GM21737 (cell line): ENCODE measurements at regions not wholly inside any gene's neighbourhood (a gene's known extent, or its start where the extent isn't known, plus 50 kb on each side); places are given as distances from the start of the nearest gene placed in this dataset.
"Not testable (repeated sequence)": the region's sequence is repeated elsewhere in the genome, so short reads cannot be mapped to it uniquely, and the experiment has no call there.

Experiments
- ATAC-seq: cut with Tn5 transposase; IDR thresholded peaks from one replicate; pipeline ENCODE4 v1.9.1; 2021; ENCODE audit warnings: mild to moderate bottlenecking, moderate library complexity; ENCODE audit not compliant: unreplicated experiment

GRCh38 chr6:170067181-170067641 lies 223.7 kb downstream of the DLL1 start:
- ATAC-seq: no peak

GRCh38 chr6:170066679-170067078 lies 224.2 kb downstream of the DLL1 start:
- ATAC-seq: no peak

- no peak for ATAC-seq
Observed at GRCh38 chr6:170063851-170064602, 226.9 kb downstream of the DLL1 start.

GRCh38 chr6:170063431-170063830 lies 227.4 kb downstream of the DLL1 start:
- ATAC-seq: no peak

DNA sequence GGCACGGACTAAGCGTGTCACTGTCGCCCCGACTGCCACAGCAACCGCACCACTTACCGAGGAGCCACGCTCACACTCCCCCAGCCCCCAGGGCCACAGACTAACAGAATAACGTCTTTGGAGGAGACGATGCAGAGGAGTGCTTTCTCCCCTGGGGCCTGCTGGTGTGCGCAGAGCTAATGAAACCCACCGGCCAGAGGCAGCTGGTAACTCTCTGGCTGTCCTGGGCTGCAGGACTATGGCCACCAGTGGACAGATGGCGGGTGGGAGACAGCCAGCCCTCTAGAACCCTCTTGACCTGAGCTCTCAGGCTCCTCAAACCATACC lies 228.0 kb downstream of the DLL1 start:
- no peak for ATAC-seq

GRCh38 chr6:170062209-170062914 lies 228.5 kb downstream of the DLL1 start:
- ATAC-seq: no peak

DNA sequence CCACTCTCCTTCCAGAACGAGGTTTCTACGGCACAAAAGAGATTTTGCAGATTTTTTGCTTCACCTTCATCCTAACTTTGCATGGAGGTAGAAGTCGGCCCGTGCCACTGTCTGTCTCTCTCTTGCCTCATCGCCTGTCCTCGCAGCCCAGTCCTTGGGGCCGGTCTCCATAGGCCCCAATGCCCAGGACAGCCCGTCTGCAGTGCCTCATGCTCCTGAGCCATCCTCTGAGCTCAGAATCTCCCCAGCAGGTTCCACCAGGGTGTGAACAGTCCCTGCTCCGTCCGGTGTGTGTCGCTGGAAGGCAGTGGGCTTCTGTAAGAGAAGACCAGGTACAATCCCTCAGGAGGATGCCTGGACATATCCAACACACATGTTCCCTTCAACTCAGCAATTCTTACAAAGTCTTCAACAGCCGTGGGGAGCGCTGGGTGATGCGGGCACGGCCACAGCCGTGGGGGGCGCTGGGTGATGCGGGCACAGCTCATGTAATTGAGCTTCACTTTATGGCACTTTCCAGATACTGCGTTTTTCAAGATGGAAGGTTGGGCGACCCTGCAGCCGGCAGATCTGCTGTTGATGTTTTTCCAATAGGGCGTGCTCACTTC lies 231.9 kb downstream of the DLL1 start:
- no peak for ATAC-seq

DNA sequence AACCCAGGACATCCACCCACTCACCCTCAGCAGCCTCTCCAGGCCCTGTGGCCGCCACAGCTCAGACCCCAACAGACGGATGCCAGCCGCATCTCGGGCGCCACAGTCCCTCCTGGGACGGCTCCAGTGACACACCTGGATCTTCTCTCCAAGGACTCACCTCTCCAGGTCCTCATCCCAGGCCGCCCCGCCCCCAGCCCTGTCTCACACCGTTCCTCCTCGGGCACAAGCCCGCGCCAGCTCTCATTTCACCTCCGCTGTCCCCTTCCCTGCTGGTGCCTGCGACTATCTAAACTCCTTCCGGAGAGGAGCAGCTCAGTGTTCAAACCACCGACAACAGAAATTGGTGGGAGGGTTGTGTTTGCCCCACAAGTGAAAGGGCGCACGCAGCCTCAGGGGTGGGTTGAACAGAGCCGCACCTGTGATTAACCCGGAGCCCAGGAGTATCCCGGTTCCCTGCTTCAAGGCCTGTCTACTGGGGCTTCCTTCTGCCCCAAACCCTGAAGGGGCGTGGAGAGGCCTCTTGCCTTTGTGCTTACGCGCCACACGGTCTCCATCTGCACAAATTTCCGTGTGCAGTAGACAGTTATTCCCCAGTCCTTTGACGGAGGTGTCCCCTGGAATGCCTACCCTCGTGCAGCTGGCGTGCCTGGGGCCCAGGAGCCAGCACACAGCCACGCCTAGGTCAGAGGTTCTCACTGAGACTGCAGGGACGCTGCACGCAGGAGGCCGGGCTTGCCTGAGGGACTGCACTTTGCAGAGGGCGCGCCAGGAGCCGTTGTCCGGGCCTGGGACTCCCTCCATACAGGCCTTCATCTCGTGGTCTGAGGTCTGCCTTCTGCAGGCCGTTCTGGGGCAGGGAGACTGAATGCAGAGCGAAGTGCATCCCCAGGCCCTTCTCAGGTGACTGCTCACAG lies 232.7 kb downstream of the DLL1 start:
- ATAC-seq: no peak

GRCh38 chr6:170057034-170057734 lies 233.7 kb downstream of the DLL1 start:
- ATAC-seq: no peak

DNA sequence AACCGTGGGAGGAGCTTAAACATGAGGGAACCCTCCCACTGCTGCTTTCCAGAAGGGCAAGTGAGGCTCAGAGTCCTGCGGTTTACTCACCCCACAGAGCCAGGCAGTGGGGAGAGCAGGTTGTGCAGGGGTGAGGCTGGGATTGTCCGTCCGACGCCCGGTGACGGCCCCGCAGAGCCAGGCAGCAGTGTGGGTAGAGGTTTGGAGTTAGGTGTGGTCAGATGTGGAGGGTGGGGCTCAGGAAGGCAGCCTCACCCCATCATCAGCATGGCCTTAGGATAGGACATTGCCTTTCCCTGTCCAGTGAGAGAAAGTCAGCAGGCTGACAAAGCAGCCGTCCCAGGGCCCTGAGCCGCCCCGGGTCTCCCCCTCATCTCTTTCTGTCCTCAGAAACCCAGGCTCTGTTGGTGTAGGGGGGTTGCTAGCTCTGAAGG lies 234.6 kb downstream of the DLL1 start:
- ATAC-seq: no peak

- not testable (repeated sequence) for ATAC-seq
Observed at GRCh38 chr6:170055797-170056196, 235.1 kb downstream of the DLL1 start.

- no peak for ATAC-seq
Observed at GRCh38 chr6:170053966-170054661, 236.8 kb downstream of the DLL1 start.

DNA sequence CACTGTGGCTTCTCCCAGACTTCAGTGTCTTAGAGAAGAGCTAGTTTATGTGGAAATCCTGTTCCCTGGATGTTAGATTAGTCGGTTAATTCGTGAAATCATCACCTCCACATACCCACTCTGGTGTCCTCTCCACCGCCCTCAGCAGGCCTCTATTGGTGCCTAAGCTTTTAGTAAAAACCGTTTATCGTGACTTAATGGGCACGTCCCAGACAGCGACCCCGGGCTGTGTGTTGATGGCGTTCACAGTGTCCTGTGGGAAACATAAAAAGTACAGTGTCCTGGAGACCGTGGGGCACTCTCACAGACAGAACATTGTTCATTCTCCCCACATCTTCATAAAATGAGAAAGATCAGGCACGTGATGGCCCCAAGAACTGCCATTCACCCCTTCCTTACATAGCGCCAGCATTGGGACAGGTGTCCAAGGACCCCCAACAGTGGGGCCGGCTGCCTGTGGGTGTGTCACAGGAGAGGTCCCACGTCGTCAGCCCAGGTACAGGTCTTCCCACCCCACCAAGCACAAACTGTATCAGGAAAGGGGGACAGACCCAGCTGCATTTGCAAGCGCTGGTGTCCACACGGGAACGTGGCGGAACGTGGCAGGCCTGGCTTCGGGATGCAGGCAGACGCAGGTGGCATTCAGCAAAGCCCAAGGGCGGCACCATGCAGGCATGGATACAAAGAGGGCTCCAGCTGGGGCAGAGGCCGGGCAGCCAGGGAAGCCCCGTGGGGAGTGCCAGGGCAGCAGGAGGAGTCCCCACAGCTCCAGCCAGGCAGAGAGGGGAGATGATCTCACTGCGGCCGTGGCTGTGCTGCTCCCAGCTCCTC lies 237.7 kb downstream of the DLL1 start:
- ATAC-seq: no peak

DNA sequence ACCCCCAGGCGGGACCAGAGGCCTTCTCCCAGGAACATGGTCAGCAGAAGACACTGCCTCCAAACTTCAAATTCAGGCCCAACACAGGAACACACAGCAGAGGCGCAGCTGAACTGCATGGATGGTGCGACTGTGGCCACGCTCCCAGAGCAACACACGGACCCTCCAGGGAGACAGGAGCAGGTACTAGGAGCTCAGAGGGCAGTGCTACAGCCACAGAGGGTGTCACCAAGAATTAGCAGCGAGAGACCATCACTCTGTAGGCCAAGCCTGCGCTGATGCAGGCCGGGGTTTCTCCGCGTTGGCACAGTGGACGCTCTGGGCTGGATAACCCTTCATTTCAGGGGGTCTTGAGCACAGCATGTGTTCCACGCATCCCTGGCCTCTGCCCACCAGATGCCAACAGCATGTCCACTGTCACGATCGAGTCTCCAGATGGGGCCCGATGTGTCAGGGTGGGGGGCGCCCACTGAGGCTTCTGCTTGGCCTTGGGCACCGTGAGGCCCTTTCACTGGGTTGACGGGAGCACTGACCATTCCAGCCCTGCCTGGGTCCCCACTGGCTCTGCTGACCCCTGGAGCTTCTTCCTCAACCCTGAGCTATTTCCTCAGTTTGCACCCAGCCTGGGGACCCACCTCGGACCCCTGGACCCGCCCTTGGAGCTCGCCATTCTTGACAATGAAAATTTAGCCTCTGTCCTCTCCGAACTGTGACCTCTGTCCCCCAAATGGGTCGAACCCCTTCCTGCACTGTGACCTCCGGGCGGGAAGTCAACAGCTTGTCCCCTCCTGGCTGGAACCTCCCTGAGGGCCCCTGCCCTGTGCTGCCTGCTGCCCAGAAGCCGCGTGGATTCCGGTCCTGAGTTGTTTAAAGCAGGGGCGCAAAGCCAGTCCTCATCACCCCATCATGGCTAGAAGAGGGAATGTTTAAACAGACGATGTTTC lies 239.4 kb downstream of the DLL1 start:
- ATAC-seq: no peak

DNA sequence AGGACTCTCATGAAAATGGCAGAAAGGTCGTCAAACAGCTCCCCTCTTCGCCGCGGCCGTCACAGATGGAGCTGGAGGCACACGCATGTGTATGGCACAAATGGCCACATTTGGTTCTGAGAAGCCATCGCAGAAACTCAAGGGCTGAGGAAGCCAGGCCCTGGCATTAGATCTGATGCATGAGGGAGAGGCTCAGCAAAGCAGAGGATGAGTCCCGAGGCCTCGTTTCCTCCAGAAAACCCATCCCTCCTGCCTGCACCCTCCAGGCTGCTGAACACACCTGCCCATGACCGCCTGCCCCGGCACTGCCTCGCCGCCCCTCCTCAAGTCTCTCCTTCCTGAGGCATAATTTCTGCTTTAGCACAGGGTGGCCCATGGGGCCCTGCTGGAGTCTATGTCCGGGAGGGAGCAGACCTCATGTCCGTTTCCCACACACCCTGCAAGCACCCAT lies 240.3 kb downstream of the DLL1 start:
- ATAC-seq: no peak

GRCh38 chr6:170049641-170050561 lies 241.0 kb downstream of the DLL1 start:
- no peak for ATAC-seq
